ENCODE measurements at regions not wholly inside any gene's neighbourhood (a gene's known extent, or its start where the extent isn't known, plus 50 kb on each side); places are given as distances from the start of the nearest gene placed in this dataset.

GRCh38 chr16:26752166-26752565 is 314.6 kb upstream of the C16orf82 start:
- TF ChIP-seq TAF1 (IDR thresholded peaks at IDR 0.05; ENCODE audit: borderline replicate concordance, low read depth, low read length) = no peak
- no peak for TF ChIP-seq YY1 (IDR thresholded peaks at IDR 0.05; ENCODE audit: low read depth, low read length)
- TF ChIP-seq ATF3 (IDR thresholded peaks at IDR 0.05; ENCODE audit: borderline replicate concordance, extremely low read depth, low read depth, low read length) = no peak
- TF ChIP-seq EZH2 (IDR thresholded peaks at IDR 0.05; ENCODE audit: borderline replicate concordance, control insufficient read depth, low read depth, low read length) = no peak
- TF ChIP-seq SRF (IDR thresholded peaks at IDR 0.05; ENCODE audit: low read depth in 2 of 2, low read length in 2 of 2) = no peak
- TF ChIP-seq, protein P1, sequence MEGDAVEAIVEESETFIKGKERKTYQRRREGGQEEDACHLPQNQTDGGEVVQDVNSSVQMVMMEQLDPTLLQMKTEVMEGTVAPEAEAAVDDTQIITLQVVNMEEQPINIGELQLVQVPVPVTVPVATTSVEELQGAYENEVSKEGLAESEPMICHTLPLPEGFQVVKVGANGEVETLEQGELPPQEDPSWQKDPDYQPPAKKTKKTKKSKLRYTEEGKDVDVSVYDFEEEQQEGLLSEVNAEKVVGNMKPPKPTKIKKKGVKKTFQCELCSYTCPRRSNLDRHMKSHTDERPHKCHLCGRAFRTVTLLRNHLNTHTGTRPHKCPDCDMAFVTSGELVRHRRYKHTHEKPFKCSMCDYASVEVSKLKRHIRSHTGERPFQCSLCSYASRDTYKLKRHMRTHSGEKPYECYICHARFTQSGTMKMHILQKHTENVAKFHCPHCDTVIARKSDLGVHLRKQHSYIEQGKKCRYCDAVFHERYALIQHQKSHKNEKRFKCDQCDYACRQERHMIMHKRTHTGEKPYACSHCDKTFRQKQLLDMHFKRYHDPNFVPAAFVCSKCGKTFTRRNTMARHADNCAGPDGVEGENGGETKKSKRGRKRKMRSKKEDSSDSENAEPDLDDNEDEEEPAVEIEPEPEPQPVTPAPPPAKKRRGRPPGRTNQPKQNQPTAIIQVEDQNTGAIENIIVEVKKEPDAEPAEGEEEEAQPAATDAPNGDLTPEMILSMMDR (IDR thresholded peaks at IDR 0.05 in 2 of 3, conservative IDR thresholded peaks at IDR 0.05 in 1 of 3; ENCODE audit: control insufficient read depth in 2 of 3, extremely low read depth in 1 of 3, insufficient read depth in 1 of 3, low read depth in 3 of 3, low read length in 3 of 3) = no peak
- no peak for TF ChIP-seq FOXM1 (IDR thresholded peaks at IDR 0.05; ENCODE audit: low read depth, low read length)
- TF ChIP-seq NBN (IDR thresholded peaks at IDR 0.05) = no peak
- TF ChIP-seq NFIC (IDR thresholded peaks at IDR 0.05; ENCODE audit: low read depth, low read length) = no peak
- no peak for TF ChIP-seq CBFB (IDR thresholded peaks at IDR 0.05; ENCODE audit: low read depth)

Data from GM12878 (cell line).